ENCODE measurements at regions not wholly inside any gene's neighbourhood (a gene's known extent, or its start where the extent isn't known, plus 50 kb on each side); places are given as distances from the start of the nearest gene placed in this dataset.

DNA sequence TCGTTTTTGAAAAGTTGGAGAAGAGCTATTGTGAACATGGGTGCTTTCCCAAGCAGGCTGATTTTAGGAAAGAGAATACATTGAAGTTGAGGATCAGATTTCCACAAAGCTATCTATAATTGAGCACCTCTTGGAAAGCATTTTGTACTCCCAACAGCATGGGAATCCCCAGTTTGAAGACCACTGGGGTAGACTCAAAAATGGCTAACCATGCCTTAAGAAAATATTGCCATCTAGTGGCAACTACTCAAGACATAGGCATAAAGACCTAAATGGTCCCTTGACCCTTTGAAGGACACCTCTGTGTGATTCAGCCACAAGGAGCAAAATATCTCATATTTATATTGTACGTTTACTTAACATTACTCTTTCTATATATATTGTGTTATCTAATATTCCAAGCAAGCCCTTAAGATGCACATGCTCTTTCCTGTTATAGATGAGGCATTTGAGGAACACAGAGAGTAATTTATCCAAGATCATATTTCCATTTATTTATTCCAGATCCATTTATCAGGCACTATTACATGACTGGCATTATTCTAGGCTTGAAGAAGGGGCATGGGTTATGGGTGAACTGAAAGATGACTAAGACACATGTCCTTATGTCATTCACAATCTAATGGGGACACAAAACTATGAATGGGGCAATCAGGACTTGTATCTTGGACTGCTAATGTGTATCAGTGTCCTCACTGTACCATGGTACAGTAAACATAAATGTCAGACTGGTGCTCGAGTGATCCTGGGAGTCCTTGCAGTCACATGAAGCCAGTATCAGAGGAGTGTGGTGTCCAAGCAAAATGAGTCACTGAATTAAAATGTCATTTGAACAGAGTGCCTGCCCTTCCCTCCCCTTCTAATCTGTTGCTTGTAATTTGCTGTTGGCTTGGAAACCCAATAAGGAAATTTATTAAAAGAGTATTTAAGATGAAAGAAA, 121.0 kb upstream of the XPO1 start:
- no peak for TF ChIP-seq POLR2A (IDR thresholded peaks at IDR 0.05; ENCODE audit: low read depth, low read length)
- no peak for TF ChIP-seq SPI1 (IDR thresholded peaks at IDR 0.05; ENCODE audit: low read depth, low read length)

Data from GM12891 (cell line).